GM21786 (cell line): ENCODE measurements at regions not wholly inside any gene's neighbourhood (a gene's known extent, or its start where the extent isn't known, plus 50 kb on each side); places are given as distances from the start of the nearest gene placed in this dataset.

ENCODE experiments used
- ATAC-seq: cut with Tn5 transposase; IDR thresholded peaks from one replicate; pipeline ENCODE4 v1.9.1; 2021; ENCODE audit not compliant: unreplicated experiment

DNA sequence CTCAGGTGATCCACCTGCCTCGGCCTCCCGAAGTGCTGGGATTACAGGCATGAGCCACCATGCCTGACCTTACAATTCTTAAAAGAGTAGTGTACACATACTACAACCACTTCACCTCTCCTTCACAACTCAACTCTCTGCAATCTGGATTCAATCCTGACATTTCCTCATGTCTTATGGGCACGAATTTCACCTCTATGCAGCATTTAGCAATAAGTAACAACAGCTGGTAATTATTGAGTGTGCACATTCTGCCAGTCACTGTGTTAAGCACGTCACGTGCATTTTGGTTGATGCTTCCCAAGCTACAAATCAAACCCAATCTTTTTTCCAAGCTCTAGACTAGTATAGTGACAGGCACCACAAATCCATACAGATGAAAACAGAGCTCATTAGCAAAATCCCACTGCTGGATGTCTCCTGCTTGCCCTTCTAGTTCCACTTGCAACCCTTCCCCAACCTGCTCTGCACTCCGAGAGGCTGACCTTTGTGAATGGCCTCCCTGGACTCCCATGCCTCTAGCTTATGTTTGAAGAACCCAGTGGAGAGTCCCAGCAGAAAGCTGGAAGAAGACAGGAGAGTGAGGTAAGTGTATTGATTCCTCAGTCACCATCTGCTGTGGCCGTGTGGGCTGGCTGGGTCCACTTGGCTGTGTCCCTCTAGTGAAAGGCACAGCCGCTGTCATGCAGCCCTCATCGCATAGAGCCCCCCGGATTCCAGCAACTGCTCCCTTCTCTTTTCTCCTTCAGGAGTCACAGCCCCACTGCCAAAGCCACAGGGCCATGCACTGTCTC, 176.5 kb downstream of the MEX3B start:
- ATAC-seq = no peak

DNA sequence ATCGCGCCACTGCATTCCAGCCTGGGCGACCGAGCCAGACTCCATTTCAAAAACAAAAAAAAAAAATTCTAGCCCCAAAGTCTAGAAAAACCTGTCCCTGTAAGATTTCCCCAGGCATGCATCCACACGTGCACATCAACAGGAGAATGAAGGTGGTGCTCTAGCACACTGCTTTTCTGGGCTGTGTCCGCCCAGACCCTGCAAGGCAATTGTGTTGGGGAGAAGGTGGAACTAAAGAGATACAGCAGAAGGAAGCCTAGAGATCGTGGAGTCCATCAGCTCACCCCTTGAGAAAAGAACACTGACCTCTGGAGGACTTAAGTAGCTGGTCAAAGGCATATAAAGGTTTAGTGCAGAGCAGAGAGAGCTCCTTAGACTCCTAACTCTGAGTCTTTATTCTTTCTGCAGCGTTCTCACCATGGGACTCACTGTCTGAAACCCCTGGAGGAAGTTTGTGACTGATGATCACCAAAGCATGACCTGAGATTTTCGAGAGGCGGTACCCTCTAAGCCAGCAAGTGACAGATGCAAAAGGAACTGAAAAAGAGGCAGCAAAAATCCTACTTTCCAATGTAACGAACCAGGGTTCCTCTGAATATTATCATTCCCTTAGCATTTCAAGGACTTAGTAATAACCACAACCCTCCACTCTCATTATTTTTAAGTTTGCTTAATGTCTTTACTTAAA, 179.8 kb downstream of the MEX3B start:
- ATAC-seq = peak; percentile 100

DNA sequence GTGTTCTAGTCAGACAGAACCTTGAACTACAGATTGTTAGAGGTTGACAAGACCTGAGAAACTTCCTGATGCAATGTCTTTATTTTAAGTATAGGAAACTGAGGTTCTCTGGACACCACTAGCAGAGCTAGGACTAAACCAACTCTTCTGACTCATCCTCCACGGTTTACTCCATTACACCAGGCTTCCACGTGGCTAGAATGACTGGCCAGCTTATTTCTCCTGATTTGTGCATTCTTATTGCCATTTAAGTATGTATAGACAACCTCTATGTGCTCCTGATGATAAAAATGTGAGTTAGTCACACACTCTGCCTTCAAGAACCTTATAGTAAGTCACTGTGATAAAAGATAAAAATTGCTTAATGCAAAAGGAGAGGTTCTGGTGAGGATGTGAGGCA, 182.7 kb downstream of the MEX3B start:
- no peak for ATAC-seq

DNA sequence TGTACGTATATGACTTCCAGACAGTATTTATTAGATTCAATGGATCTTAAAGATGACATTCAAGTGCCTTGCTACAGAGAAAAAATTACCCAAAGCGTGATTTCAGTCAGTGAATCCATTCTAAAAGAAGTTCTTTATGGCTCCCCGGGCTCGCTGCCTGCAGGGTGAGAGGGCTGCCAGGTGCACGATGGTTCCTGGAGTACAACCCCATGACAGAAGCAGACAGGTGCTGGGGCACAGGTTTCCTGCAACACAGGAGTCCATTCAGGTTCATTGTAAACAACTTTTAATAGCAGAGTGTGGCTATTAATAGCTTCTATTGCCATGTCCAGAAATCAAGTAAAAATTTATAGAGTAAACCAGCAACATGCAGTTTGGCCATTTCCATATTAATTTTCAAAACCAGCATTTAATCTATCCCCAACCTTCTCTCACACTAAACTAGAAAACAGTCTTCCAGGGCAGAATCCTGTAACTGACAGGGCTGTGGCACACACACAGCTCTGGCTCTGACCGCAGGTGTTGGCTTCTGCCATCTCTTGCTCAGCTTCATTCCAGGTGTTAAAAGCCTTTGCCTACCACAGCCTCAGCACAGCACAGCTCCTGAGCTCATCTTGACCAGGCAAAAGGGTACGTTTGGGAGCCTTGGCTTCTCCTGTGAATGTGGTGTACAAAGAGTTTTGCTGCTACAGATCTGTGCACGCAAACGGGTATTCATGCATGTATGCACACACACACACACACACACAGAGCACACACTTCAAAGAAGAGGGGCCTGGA, 185.9 kb downstream of the MEX3B start:
- ATAC-seq = no peak

DNA sequence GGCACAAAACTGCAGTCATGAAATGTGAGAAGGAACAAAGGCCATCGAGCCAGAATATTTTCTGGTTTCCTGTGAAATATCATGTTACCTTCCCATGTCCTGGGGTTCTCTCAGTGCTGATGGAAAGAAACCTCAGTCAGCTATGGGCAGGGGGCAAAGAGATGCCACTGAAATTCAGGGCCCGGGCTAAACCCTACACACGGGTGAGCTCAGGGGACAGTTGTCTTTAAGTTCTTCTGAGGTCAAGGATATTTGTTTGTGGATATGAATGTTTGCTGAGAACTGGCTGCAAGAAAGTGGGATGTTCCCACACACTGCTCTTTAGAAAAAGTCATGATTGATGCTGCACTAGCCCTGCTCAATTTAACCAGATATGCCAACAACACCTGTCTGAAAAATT, 187.2 kb downstream of the MEX3B start:
- no peak for ATAC-seq

DNA sequence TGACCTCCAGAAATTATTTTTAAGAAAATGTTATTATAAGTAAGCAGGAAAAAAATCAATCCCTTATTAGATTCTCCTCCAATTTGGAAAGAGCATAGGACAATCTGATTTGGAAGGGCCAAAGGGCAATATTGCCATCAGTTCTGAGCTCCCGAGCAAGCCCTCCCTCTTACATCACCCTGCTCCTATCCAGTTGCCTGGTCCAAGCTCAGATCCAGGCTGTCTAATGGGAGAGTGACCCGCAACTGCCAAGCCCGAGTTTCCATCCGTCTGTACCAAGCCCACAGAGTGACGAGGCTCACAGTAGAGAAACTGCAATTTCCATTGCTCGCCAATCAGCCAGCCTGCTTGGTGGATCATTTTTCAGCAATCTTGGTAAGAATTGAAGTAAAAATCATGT, 187.7 kb downstream of the MEX3B start:
- no peak for ATAC-seq

DNA sequence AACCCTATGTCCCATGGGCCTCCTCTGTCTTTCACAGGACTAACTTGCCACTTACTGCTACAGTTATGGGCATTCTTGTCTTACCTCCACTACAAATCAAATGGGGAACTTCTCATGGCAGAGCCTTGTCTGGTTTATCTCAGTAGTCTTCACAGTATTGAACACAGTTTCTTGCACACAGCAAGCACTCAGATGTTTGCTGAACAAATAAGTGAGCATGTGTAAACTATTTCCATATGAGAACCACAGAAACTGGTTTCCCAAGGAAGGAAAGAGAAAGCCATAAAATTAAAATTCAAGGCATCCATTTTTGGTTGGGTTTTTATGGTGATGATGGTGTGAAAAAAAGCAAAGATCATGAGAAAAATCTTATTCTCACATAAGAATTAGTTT, 189.2 kb downstream of the MEX3B start:
- no peak for ATAC-seq

DNA sequence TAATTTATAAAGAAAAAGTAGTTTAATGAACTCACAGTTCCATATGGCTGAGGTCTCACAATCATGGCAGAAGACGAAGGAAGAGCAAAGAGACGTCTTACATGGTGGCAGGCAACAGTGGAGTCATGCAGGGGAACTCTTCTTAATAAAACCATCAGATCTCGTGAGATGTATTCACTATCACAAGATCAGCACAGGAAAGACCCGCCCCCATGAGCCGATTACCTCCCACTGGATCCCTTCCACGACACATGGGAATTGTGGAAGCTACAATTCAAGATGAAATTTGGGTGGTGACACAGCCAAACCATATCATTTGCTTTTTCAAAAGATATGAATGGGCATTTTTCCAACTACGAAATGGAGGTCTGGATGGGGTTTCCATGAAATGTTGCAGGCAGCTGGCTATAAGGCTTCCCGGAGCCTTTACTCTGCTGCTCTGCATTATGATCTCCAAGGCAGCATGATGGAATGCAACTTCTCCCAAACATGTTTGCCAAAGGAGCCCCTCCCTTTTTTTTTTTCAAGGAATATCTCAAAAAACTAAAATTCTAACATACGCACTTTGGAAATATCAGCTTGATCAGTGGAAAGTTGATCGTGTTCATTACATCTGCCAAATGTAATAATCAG, 189.7 kb downstream of the MEX3B start:
- no peak for ATAC-seq

DNA sequence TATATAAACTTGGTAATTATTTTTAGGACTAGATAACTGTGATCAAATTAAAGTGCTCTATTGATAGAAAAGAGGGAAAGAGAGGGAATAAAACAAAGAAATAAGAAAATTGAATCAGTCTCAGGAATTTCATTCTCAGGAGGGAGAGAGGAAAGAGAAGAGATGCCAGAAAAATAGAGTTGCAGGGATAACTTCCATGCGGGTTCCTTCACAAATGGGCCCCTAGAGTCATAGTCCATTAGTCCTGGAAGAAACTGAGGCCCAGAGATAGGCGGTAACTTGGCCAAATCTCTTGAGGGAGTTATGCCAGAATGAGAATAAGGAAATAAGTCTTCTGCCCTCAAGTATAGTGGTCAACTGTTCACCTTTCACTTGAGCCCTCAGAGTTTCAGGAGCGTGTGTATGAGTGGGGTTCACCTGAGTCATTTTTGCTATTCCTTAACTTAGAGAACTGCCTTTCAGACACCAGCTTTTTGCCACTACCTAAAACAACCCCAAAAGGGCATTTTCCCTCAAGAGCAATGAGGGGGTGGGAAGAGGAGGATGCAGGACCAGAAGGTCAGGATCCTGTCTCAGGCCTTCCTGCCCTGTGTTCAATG, 192.6 kb downstream of the MEX3B start:
- no peak for ATAC-seq

DNA sequence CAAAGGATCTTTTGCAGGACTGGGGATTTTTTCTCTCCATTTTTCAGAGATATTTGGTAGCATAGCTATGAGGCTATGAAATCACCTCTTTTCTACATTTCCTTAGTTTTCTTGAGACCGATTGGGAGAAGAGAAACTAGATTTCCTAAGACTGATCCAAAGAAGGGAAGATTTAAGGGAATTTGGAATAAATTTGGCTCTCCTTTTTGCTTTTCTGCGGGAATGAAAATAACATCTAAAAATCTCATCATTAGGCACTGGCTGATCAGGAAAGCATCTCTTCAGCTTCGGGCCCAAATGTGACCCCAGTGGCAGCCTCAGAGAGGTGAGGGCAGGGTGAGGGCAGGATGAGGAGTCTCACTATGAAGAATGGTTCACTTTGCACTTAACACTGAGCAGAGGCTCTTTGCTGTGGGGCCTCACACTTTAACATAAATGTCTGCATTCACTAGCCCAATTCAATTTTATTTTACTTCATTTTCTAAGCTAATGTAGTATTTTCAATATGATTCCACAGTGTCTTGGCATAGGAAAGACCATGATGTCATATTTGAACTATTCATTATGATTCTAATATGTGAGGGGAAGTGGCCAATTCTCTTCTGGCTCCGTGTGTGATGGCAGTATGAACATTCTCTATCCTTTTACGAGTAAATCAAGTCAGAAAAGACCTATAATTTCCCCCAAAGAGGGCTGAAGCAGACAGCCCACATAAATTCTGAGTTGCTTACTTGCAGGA, 193.2 kb downstream of the MEX3B start:
- ATAC-seq = no peak

DNA sequence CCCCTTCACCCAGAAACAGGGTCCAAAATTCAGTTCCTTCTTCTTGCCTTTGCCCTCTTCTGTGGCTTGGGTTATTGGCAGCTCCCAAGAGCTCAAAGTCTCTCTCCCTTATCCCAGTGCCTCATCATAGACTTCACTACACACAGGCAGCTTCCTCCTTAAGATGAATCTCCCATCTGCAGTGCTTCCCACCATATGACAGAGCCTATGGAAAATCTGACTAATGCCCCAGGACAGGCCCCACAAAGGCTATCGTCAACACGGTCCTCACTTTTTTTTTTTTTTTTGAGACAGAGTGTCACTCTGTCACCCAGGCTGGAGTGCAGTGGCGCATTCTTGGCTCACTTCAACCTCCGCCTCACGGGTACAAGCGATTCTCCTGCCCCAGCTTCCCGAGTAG, 194.1 kb downstream of the MEX3B start:
- no peak for ATAC-seq

DNA sequence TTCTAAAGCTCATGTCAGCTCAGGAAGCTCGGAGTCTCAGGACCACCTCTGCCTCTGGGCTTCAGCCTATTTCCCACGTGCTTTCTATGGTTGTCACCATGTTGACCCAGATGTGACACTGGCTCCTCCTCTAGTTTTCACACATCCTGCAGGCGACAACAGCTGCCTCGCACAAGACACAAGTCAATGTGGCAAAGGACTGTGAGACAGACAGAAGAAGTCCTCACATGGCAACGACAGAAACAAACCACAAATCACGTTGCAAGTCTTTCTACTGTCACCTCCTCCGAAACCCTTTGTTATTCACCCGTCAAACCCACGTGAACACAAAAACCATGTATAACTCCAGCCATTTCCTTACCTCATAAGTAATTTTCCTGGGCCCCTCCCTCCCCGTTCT, 194.5 kb downstream of the MEX3B start:
- no peak for ATAC-seq

DNA sequence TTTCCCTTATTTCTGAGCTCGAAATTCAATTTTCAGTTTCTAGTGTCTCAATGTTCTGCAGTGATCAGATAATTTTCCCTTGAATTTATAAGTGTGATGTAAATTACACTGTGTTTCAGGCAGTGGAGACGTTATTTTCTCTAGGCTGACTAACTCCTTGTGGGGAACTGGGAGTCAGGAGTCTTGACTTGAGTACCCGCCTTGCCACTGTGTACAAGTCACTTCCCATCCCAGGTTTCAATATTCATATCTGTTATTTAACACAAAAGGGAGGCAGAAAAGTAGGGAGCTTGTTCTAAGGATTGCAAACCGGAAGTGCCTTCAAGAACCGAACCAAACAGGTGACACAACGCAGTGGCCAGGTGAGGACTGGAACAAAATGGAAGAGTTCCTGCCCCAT, 196.5 kb downstream of the MEX3B start:
- ATAC-seq = no peak

DNA sequence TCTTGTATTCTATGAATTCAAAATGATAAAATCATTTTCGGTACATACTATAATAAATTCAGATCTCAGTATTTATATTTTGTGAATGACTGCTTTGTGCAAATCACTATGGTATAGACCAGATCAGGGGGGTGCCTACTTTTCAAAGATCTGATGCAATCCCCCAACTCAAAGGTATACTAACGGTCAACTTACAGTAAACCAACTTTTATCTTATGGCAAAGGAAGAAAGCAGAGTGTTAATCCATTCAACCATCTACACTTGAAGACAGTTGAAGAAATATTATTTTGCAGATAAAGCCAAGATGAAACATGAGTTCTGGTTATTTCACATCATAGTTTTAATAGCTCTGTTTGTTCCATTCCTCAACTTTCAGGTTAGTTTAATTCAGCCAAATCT, 197.1 kb downstream of the MEX3B start:
- no peak for ATAC-seq

DNA sequence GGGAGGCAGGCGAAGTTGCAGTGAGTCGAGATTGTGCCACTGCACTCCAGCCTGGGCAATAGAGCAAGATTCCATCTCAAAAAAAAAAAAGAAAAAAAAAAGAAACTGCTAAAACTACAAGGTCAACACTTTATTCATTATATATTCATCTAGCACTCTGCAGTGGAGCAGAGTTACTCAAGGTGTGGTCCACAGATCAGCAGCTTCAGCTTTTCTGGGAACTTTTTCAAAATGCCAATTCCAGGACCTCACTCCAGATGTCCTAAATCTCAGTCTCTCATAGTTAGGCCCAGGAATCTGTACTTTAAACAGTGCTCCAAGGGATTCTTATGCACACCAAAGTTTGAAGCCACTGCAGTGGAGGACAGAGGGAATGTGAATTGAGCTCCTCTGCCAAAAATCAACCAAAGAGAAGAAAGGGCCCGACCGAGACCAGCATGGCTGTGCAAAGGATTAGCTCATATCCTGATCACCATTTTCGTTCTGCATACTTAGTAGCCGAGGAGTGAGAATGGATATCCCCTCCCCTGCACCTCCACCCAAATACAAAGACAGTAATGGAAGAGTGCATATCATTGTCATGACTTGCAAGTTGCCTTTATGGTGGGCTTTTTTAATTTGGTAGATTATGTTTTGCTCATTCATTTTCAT, 201.9 kb downstream of the MEX3B start:
- ATAC-seq = no peak

DNA sequence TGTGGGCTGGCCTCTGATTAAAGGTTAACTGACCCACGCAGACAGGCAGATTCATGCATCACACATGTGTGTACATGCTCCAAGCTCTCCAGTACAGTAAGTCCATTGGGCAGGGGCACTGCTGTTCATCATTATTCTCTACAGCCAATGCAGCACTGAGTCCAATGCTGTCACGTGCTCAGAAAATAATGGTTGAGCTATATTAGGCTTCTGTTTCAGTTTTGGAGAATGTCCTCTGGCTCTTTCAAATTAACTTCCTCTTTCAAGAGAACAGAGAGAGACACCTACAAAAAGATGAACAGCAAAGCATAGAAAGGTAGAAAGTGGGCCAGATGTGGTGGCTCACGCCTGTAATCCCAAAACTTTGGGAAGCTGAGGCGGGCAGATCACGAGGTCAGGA, 202.6 kb downstream of the MEX3B start:
- ATAC-seq = peak; percentile 83

DNA sequence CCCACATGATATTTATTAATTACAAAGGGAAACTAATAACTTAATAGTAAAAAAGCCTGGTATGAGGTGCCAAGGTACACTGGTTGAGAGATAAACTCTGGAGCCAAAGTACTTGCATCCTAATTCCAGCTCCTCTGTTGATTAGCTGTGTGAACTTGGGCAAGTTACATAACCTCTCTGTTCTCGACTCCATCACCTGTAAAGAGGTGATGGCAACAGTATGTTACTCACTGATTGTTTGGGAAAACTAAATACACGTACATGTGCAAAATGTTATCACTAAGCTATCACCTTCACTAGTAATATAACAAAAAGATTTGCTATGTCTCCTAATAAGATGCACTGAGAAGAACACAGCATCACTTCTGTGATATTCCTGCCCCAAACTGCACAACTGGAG, 206.4 kb downstream of the MEX3B start:
- ATAC-seq = no peak

DNA sequence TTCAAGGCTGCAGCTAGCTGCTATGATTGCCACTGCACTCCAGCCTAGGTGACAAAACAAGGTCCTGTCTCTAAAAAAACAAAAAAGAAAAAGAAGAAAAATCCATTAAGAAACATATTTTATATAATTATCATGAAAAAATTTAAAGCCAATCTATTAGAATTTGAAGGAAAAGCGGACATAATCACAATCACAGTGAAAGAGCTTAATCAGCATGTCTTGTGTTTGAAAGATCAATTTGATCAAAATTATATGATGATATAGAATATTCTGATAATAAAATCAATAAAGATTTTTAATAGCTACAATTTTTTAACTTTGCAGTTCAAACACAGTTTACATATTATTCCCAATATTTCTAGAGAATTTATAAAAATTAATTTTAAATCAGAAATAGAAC, 210.1 kb downstream of the MEX3B start:
- ATAC-seq = no peak

DNA sequence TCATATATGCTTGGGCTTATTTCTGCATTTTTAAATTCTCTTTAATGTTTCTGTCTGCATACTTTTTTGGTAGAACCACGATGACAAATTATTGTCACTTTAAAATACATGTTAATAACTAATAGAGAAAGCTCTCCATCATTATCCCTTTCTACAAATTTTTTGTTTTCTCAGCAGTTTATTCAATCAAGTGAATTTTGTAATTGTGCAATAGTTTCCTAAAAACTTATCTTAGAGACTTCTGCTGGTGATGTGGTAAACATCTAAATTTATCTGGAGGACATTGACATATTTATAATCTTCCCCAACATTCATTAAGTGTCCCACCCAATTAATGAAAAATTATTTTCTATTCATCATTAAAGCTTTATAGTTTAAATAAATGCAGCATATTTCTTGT, 215.3 kb downstream of the MEX3B start:
- ATAC-seq = no peak

DNA sequence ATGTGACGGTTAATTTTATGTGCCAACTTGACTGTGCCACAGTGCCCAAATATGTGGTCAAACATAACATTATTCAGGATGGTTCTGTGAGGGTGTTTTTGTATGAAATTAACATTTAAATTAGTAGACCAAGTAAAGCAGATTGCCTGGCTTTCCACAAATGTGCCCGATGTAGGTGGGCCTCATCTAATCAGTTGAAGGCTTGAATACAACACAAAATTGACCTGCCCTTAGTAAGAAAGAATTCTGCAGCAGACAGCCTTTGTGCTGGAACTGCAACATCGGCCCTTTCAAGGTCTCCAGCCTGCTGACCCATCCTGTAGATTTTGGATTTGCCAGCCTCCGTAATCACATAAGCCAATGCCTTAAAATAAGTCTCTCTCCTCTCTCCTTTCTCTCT, 215.9 kb downstream of the MEX3B start:
- ATAC-seq = no peak
